ENCODE measurements at regions not wholly inside any gene's neighbourhood (a gene's known extent, or its start where the extent isn't known, plus 50 kb on each side); places are given as distances from the start of the nearest gene placed in this dataset.

DNA sequence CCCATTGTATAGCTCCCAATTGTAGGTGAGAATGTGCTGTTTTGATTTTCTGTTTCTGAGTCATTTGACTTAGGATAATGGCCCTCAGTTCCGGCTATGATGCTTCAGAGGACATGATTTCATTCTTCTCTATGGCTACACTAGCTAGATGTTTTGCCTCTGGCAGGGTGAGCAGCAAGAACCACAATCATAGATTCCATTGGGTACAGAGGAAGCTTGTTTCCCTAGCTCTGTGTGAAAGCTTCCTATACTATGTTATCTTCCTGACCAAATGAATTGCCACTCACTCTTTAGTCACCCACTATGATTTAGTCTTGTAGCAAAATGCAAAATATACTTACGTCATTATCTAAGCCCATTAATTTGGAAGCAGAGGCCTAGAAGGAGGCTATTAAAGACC lies 616.3 kb downstream of the PLA2G4A start:
- no peak for FAIRE-seq
- TF ChIP-seq POLR2A (IDR thresholded peaks at IDR 0.05; ENCODE audit: low read depth, low read length), result no peak
- no peak for DNase-seq (ENCODE audit: insufficient read length, low spot score)

DNA sequence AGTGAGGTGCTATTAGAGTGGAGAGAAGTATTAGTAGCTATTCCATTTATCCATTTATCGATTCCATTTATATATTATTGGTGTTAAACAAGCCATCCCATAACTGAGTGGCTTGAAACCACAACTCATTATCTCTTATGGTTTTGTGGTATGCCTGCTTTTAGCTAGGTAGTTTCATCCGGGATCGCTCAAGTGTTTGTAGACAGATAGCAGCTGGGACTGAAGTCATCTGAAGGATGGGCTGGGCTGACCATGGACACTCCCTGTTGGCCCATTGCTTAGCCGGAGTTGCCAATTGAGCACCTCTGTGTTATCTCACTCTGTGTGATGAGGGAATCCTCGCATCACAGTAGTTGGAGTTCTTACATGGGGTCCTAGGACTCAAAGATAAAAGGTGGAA lies 622.5 kb downstream of the PLA2G4A start:
- DNase-seq (ENCODE audit: insufficient read length, low spot score), result no peak
- FAIRE-seq, result no peak
- no peak for TF ChIP-seq POLR2A (IDR thresholded peaks at IDR 0.05; ENCODE audit: low read depth, low read length)

GRCh38 chr1:187454010-187454409 lies 625.3 kb downstream of the PLA2G4A start:
- no peak for TF ChIP-seq POLR2A (IDR thresholded peaks at IDR 0.05; ENCODE audit: low read depth, low read length)
- no peak for FAIRE-seq
- no peak for DNase-seq (ENCODE audit: insufficient read length, low spot score)

DNA sequence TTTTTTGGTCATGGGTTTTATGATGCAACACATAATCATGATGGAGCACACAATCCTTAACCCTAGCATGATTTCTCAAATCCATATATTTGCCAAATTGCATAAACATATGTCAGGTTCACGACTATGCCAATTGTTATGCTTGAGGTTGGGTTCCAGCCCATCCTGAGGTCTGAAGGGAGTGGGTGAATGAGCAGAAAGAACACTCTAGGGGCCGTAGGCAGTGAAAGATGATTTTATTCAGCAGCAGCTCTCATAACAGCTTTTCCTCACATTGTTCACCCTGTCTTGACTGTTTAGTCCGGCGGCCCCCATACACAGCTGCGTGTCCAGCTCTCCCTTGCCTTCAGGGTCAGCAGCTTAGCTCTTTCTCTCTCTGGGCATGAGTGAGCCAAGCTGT lies 627.7 kb downstream of the PLA2G4A start:
- FAIRE-seq (no peak), DNase-seq (ENCODE audit: insufficient read length, low spot score) (no peak)
- TF ChIP-seq POLR2A (IDR thresholded peaks at IDR 0.05; ENCODE audit: low read depth, low read length), result no peak

DNA sequence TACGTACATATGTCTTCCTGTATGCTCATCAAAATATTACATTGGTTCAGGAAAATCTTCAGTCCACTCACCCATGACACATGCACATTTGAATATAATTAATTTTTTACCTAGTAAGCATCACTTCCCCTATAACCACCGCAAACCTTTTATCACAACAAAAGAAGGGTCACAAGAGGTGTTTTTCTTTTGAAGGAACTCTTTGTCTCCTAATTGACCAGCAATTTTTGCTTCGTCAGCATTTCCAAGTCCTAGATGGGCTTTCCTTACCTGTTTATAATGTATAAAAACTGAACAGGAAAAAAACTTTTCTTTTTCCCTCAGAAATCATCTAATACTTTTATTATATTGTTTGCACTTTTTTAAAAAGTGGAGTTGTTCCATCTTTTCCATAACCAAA lies 631.3 kb downstream of the PLA2G4A start:
- DNase-seq (ENCODE audit: insufficient read length, low spot score) (no peak), FAIRE-seq (no peak)
- TF ChIP-seq POLR2A (IDR thresholded peaks at IDR 0.05; ENCODE audit: low read depth, low read length), result no peak

DNA sequence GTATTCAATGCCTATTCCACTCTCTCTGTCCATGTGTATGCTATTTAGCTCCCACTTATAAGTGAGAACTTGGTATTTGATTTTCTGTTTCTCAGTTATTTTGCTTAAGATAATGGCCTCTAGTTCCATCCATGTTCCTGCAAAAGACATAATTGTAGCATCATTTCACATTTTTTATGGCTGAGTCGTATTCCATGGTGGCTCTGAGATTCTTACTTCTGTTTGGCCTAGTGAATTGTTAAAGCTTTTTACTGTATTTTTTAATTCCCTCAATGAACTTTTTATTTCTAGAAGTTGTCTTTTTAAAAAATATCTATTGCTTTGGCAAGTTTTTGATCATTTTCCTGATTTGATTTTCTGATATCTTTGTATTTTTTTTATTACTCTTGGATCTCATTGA lies 635.6 kb downstream of the PLA2G4A start:
- FAIRE-seq (no peak), DNase-seq (ENCODE audit: insufficient read length, low spot score) (no peak)
- TF ChIP-seq POLR2A (IDR thresholded peaks at IDR 0.05; ENCODE audit: low read depth, low read length), result no peak

- FAIRE-seq, result no peak
- TF ChIP-seq POLR2A (IDR thresholded peaks at IDR 0.05; ENCODE audit: low read depth, low read length), result no peak
- no peak for DNase-seq (ENCODE audit: insufficient read length, low spot score)
Measured at GRCh38 chr1:187465441-187465840, 636.7 kb downstream of the PLA2G4A start.

GRCh38 chr1:187469836-187470235 lies 641.1 kb downstream of the PLA2G4A start:
- no peak for TF ChIP-seq POLR2A (IDR thresholded peaks at IDR 0.05; ENCODE audit: low read depth, low read length)
- no peak for FAIRE-seq
- DNase-seq (ENCODE audit: insufficient read length, low spot score), result no peak

- TF ChIP-seq POLR2A (IDR thresholded peaks at IDR 0.05; ENCODE audit: low read depth, low read length), result no peak
- no peak for DNase-seq (ENCODE audit: insufficient read length, low spot score)
- no peak for FAIRE-seq
Measured at GRCh38 chr1:187471555-187471954, 642.8 kb downstream of the PLA2G4A start.

- TF ChIP-seq POLR2A (IDR thresholded peaks at IDR 0.05; ENCODE audit: low read depth, low read length), result no peak
- FAIRE-seq, result no peak
- DNase-seq (ENCODE audit: insufficient read length, low spot score), result no peak
Measured at GRCh38 chr1:187474336-187474735, 645.6 kb downstream of the PLA2G4A start.

- FAIRE-seq (no peak), DNase-seq (ENCODE audit: insufficient read length, low spot score) (no peak)
- no peak for TF ChIP-seq POLR2A (IDR thresholded peaks at IDR 0.05; ENCODE audit: low read depth, low read length)
Measured at GRCh38 chr1:187476671-187477070, 647.9 kb downstream of the PLA2G4A start.

DNA sequence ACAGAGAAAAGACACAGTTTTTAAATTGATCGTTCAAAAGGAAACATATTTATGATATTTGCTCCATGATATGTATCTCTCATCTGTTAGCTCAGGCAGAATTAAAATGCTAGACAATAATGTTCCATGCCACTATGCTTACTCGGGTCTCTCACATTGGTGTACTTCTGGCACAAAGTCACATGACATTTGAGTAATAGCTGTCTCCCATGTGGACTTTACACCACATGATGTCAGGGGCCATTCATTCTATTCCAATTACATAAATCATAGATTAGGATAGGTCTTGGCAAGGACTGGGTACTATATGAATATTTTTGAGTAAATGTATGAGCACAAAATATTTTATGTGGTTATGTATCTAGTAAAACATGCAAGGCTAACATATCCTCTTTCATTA lies 648.4 kb downstream of the PLA2G4A start:
- TF ChIP-seq POLR2A (IDR thresholded peaks at IDR 0.05; ENCODE audit: low read depth, low read length), result no peak
- DNase-seq (ENCODE audit: insufficient read length, low spot score), result no peak
- FAIRE-seq, result no peak

DNA sequence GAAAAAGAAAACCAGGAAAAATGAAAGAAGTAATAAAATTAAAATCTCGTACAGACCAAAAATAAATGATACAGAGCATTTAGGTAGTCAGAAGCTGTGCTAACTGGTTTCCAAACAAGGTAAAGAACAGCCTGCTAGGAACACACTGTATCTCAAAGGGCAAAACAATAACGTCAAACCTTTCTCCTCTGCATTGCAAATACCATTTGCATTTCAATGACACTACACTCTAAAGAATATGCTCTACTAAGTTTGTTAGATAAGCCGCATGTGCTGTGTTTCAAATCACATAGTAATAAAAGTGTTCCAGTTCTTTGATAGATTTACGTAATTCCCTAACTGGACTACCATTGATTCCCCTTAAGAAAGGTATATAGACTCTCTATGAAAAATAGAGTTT lies 648.8 kb downstream of the PLA2G4A start:
- DNase-seq (ENCODE audit: insufficient read length, low spot score) (no peak), FAIRE-seq (no peak)
- TF ChIP-seq POLR2A (IDR thresholded peaks at IDR 0.05; ENCODE audit: low read depth, low read length), result no peak

DNA sequence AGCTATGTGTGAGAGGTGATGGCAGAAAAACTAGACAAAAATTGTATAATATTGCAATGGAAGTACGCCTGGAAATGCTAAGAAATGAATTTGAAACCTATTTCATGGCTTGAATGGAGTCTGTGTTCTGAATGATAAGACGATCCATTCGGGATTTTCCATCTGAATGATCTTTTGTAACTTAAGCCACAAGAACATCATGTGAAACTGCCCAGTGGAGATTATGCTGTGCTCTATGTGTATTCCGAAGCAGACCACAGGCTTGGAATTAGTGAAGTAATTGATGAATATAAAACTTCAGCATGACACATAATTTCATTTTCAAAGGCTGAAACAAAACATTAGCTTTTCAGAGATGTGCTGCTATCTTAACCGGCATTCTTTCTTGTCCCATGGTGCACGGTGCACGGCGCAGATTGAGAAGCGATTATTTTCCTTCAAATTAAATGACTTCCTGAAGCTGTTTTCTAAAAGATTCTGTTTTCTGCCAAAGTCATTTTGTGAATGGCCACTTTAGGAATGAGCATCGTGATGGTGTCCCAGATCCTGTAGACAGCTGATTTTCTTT lies 652.9 kb downstream of the PLA2G4A start:
- TF ChIP-seq POLR2A (IDR thresholded peaks at IDR 0.05; ENCODE audit: low read depth, low read length), result no peak
- DNase-seq (ENCODE audit: insufficient read length, low spot score) (no peak), FAIRE-seq (no peak)

GRCh38 chr1:187490266-187490665 lies 661.5 kb downstream of the PLA2G4A start:
- TF ChIP-seq POLR2A (IDR thresholded peaks at IDR 0.05; ENCODE audit: low read depth, low read length), result no peak
- FAIRE-seq (no peak), DNase-seq (ENCODE audit: insufficient read length, low spot score) (no peak)

All from H54 (cell line).